ENCODE measurements at regions not wholly inside any gene's neighbourhood (a gene's known extent, or its start where the extent isn't known, plus 50 kb on each side); places are given as distances from the start of the nearest gene placed in this dataset.
"Not testable (repeated sequence)": the region's sequence is repeated elsewhere in the genome, so short reads cannot be mapped to it uniquely, and the experiment has no call there.

DNA sequence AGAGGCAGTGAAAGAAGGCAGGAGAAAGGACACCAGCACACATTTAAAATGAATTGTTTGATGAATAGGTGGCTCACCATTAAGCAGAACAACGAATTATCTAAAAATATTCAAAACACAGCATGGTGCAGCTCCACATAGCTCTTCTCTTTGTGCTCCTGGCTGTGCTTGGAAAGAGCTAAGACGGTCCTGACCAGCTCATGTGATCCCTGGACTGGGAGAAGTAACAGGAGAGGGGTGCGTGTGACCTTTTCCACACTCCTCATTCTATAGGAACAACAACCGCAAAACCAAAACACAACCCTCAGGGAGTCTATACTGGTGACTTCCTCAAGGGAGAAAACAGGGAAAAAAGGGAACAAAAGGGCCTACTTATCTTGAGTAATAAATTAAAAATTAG, 140.5 kb downstream of the DIRAS2 start:
- Histone ChIP-seq H3K27ac (ENCODE audit: low read depth, low read length, poor library complexity, severe bottlenecking) (no peak overlapping the region), H3F3A (ENCODE audit: insufficient read depth, low read length) (no peaks in the 10 kb centered on the region), H3K9me3 (ENCODE audit: low read length) (no peaks in the 10 kb centered on the region), H2AFZ (ENCODE audit: low read length) (no peak overlapping the region), H4K20me1 (ENCODE audit: insufficient read depth, low read length) (no peaks in the 10 kb centered on the region), H3K4me1 (ENCODE audit: insufficient read depth, low read length, severe bottlenecking) (no peaks in the 10 kb centered on the region), H3K36me3 (ENCODE audit: insufficient read depth, low read length) (no peaks in the 10 kb centered on the region), H3K9ac (ENCODE audit: low read length) (no peak overlapping the region), H3K79me2 (ENCODE audit: insufficient read depth, low read length) (no peaks in the 10 kb centered on the region), H3K9me2 (ENCODE audit: low read depth, low read length) (no peaks in the 10 kb centered on the region), H3K4me3 (ENCODE audit: low read depth, low read length, poor library complexity, severe bottlenecking) (no peak overlapping the region), H3K4me2 (ENCODE audit: low read length) (no peak overlapping the region), H3K27me3 (ENCODE audit: insufficient read depth, low read length) (no peaks in the 10 kb centered on the region)
- TF ChIP-seq EZH2 (IDR thresholded peaks at IDR 0.05; ENCODE audit: borderline replicate concordance, low read length) = no peak
- TF ChIP-seq, protein P1, sequence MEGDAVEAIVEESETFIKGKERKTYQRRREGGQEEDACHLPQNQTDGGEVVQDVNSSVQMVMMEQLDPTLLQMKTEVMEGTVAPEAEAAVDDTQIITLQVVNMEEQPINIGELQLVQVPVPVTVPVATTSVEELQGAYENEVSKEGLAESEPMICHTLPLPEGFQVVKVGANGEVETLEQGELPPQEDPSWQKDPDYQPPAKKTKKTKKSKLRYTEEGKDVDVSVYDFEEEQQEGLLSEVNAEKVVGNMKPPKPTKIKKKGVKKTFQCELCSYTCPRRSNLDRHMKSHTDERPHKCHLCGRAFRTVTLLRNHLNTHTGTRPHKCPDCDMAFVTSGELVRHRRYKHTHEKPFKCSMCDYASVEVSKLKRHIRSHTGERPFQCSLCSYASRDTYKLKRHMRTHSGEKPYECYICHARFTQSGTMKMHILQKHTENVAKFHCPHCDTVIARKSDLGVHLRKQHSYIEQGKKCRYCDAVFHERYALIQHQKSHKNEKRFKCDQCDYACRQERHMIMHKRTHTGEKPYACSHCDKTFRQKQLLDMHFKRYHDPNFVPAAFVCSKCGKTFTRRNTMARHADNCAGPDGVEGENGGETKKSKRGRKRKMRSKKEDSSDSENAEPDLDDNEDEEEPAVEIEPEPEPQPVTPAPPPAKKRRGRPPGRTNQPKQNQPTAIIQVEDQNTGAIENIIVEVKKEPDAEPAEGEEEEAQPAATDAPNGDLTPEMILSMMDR (IDR thresholded peaks at IDR 0.05; ENCODE audit: low read length) = no peak

DNA sequence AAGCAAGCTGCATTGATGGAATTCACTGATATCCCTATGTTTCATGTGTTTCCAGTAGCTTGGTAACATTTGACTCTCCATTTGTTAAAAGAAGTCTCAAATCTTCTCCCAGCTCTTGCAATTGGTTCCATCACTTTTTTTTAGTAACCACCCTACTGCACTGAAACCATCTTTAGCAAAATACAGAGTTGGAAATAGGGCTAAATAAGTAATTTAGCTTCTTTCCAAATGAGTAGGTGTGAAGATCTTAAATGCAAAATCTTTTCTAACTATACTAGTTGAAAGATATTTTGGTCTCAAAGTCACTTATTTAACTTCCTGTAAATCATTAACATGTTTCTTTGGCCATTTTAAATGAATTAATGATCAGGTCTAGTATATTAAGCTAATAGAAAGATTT, 138.1 kb downstream of the DIRAS2 start:
- no peaks in the 10 kb centered on the region for H3K27me3 ChIP-seq (ENCODE audit: insufficient read depth, low read length)
- no peaks in the 10 kb centered on the region for H4K20me1 ChIP-seq (ENCODE audit: insufficient read depth, low read length)
- no peak overlapping the region for H3K27ac ChIP-seq (ENCODE audit: low read depth, low read length, poor library complexity, severe bottlenecking)
- H3K9me2 ChIP-seq (ENCODE audit: low read depth, low read length) = no peaks in the 10 kb centered on the region
- no peak overlapping the region for H3K9ac ChIP-seq (ENCODE audit: low read length)
- H3K4me2 ChIP-seq (ENCODE audit: low read length) = no peak overlapping the region
- H3K9me3 ChIP-seq (ENCODE audit: low read length) = no peaks in the 10 kb centered on the region
- no peaks in the 10 kb centered on the region for H3K36me3 ChIP-seq (ENCODE audit: insufficient read depth, low read length)
- no peaks in the 10 kb centered on the region for H3F3A ChIP-seq (ENCODE audit: insufficient read depth, low read length)
- no peak for TF ChIP-seq EZH2 (IDR thresholded peaks at IDR 0.05; ENCODE audit: borderline replicate concordance, low read length)
- TF ChIP-seq, protein P1 (IDR thresholded peaks at IDR 0.05; ENCODE audit: low read length) = no peak
- H3K79me2 ChIP-seq (ENCODE audit: insufficient read depth, low read length) = no peaks in the 10 kb centered on the region
- no peak overlapping the region for H2AFZ ChIP-seq (ENCODE audit: low read length)
- H3K4me3 ChIP-seq (ENCODE audit: low read depth, low read length, poor library complexity, severe bottlenecking) = no peak overlapping the region
- H3K4me1 ChIP-seq (ENCODE audit: insufficient read depth, low read length, severe bottlenecking) = no peaks in the 10 kb centered on the region

DNA sequence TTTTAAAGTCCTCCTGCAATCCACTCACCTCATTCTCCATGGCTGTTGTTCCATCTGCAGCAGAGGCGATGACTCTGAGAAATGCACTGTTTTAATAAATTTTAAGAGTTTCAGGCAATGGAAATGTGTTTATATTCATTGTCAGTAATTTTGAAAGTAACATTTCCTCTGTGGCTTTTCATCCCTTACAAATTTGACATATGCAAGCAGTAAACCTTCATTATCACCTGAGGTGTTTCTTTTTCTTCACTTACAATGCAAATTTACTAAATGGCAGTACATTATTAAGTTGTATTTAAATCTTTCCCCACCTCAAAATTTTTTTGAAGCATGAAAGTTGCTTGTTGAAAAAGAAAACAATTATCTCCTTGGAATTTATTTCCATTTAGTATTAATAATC, 136.9 kb downstream of the DIRAS2 start:
- H4K20me1 ChIP-seq (ENCODE audit: insufficient read depth, low read length) = no peaks in the 10 kb centered on the region

DNA sequence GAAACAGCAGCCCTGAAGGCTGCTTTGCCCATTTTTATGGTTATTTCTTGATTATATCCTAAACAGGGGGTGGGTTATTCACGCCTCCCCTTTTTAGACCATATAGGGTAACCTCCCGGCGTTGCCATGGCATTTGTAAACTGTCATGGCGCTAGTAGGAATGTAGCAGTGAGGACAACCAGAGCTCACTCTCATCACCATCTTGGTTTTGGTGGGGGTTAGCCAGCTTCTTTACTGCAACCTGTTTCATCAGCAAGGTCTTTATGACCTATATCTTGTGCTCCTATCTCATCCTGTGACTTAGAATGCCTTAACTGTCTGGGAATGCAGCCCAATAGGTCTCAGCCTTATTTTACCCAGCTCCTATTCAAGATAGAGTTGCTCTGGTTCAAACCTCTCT, 136.2 kb downstream of the DIRAS2 start:
- not testable (repeated sequence) for H3K36me3 ChIP-seq (ENCODE audit: insufficient read depth, low read length); H3K9me2 ChIP-seq (ENCODE audit: low read depth, low read length); H3K4me1 ChIP-seq (ENCODE audit: insufficient read depth, low read length, severe bottlenecking); H3K27me3 ChIP-seq (ENCODE audit: insufficient read depth, low read length); H3K4me2 ChIP-seq (ENCODE audit: low read length); H3K27ac ChIP-seq (ENCODE audit: low read depth, low read length, poor library complexity, severe bottlenecking); H4K20me1 ChIP-seq (ENCODE audit: insufficient read depth, low read length); H3F3A ChIP-seq (ENCODE audit: insufficient read depth, low read length); H3K79me2 ChIP-seq (ENCODE audit: insufficient read depth, low read length); H3K9ac ChIP-seq (ENCODE audit: low read length); H2AFZ ChIP-seq (ENCODE audit: low read length); H3K9me3 ChIP-seq (ENCODE audit: low read length); H3K4me3 ChIP-seq (ENCODE audit: low read depth, low read length, poor library complexity, severe bottlenecking)

More for the DNA sequence above, 136.9 kb downstream of the DIRAS2 start:
- TF ChIP-seq, protein P1 (IDR thresholded peaks at IDR 0.05; ENCODE audit: low read length) = no peak
- no peak overlapping the region for H2AFZ ChIP-seq (ENCODE audit: low read length)
- no peaks in the 10 kb centered on the region for H3K4me1 ChIP-seq (ENCODE audit: insufficient read depth, low read length, severe bottlenecking)
- no peak overlapping the region for H3K9ac ChIP-seq (ENCODE audit: low read length)
- no peak overlapping the region for H3K4me3 ChIP-seq (ENCODE audit: low read depth, low read length, poor library complexity, severe bottlenecking)
- no peak overlapping the region for H3K4me2 ChIP-seq (ENCODE audit: low read length)
- H3F3A ChIP-seq (ENCODE audit: insufficient read depth, low read length) = no peaks in the 10 kb centered on the region
- H3K27ac ChIP-seq (ENCODE audit: low read depth, low read length, poor library complexity, severe bottlenecking) = no peak overlapping the region
- no peaks in the 10 kb centered on the region for H3K36me3 ChIP-seq (ENCODE audit: insufficient read depth, low read length)
- H3K79me2 ChIP-seq (ENCODE audit: insufficient read depth, low read length) = no peaks in the 10 kb centered on the region
- no peaks in the 10 kb centered on the region for H3K27me3 ChIP-seq (ENCODE audit: insufficient read depth, low read length)
- H3K9me3 ChIP-seq (ENCODE audit: low read length) = no peaks in the 10 kb centered on the region
- H3K9me2 ChIP-seq (ENCODE audit: low read depth, low read length) = no peaks in the 10 kb centered on the region

Data from OCI-LY1 (cell line).